OCI-LY7 (cell line): ENCODE measurements at regions not wholly inside any gene's neighbourhood (a gene's known extent, or its start where the extent isn't known, plus 50 kb on each side); places are given as distances from the start of the nearest gene placed in this dataset.

ENCODE experiments used
- BruUV-seq: library from RNA; stranded (reverse); fragments of 400-500 nt; replicated peaks from 2 replicates; lab custom pipeline; 2021; lab: Mats Ljungman, UMichigan
- CTCF ChIA-PET: fragments of 300-600 bp; sonication (Branson Sonifier 250); formaldehyde crosslinking; loops from one replicate; lab custom pipeline; 2022; ENCODE audit warnings: antibody characterized with exemption; ENCODE audit not compliant: unreplicated experiment; lab: Charles Lee
- POLR2A ChIA-PET: fragments of 300-600 bp; sonication (Branson Sonifier 250); formaldehyde crosslinking; loops from one replicate; lab custom pipeline; 2022; ENCODE audit warnings: antibody characterized with exemption; lab: Charles Lee
- DNase-seq: peaks from one replicate; pipeline ENCODE4 v3.0.0-alpha.2; 2015; ENCODE audit warnings: low spot score
- H2AFZ ChIP-seq: fragments of 200-600 bp; sonication (generic), shearing (Covaris generic); 2 replicates; pipeline ENCODE4 v1.6.1; 2014; ENCODE audit warnings: mild to moderate bottlenecking, antibody characterized with exemption, low read length, moderate library complexity
- H3K27ac ChIP-seq: fragments of 200-600 bp; sonication (generic); 2 replicates; pipeline ENCODE4 v1.5.1; 2014; ENCODE audit warnings: mixed run types, low read depth, mild to moderate bottlenecking, moderate library complexity, low read length, inconsistent platforms; ENCODE audit not compliant: poor library complexity, severe bottlenecking
- H3K36me3 ChIP-seq: fragments of 200-600 bp; sonication (generic); 2 replicates; pipeline ENCODE4 v1.6.1; 2014; ENCODE audit warnings: mild to moderate bottlenecking, antibody characterized with exemption, low read length, moderate library complexity, mixed read lengths; ENCODE audit not compliant: insufficient read depth
- H3K4me1 ChIP-seq: fragments of 200-600 bp; sonication (generic); 2 replicates; pipeline ENCODE4 v1.5.1; 2014; ENCODE audit warnings: mild to moderate bottlenecking, low read length; ENCODE audit not compliant: insufficient read depth, poor library complexity, severe bottlenecking
- H3K4me2 ChIP-seq: fragments of 200-600 bp; sonication (generic); 2 replicates; pipeline ENCODE4 v1.6.1; 2014; ENCODE audit warnings: mild to moderate bottlenecking, low read length
- H3K4me3 ChIP-seq: fragments of 200-600 bp; sonication (generic); 2 replicates; pipeline ENCODE4 v1.5.1; 2014; ENCODE audit warnings: mild to moderate bottlenecking, low read depth, low read length; ENCODE audit not compliant: poor library complexity, severe bottlenecking
- H3K79me2 ChIP-seq: fragments of 200-600 bp; sonication (generic); 2 replicates; pipeline ENCODE4 v1.6.1; 2016; ENCODE audit warnings: low read depth, mild to moderate bottlenecking, low read length, moderate library complexity, mixed read lengths; ENCODE audit not compliant: insufficient read depth
- H3K9me2 ChIP-seq: fragments of 200-600 bp; sonication (generic); 2 replicates; pipeline ENCODE4 v1.6.1; 2016; ENCODE audit warnings: mild to moderate bottlenecking, low read length, mixed read lengths; ENCODE audit not compliant: insufficient read depth
- H3K9me3 ChIP-seq: fragments of 200-600 bp; sonication (generic); 2 replicates; pipeline ENCODE4 v1.6.1; 2014; ENCODE audit warnings: mild to moderate bottlenecking, mixed run types, low read length, mixed read lengths
- H4K20me1 ChIP-seq: fragments of 200-600 bp; sonication (generic); 2 replicates; pipeline ENCODE4 v1.6.1; 2014; ENCODE audit warnings: mild to moderate bottlenecking, antibody characterized with exemption, low read length, moderate library complexity, mixed read lengths; ENCODE audit not compliant: insufficient read depth
- EZH2phosphoT487 ChIP-seq: fragments of 200-600 bp; sonication (generic); IDR thresholded peaks from 2 replicates; pipeline ENCODE4 v1.6.1; 2018; ENCODE audit warnings: low read depth, borderline replicate concordance, mild to moderate bottlenecking, mixed run types, antibody characterized with exemption, low read length, moderate library complexity, mixed read lengths
- intact Hi-C: fragments of 100-400 bp; cut with micrococcal nuclease; formaldehyde crosslinking; loops from one replicate; pipeline ENCODE4 v1.10.0; 2022; ENCODE audit not compliant: unreplicated experiment
- TF ChIP-seq, protein P1 (sequence below): fragments of 200-600 bp; sonication (generic); conservative IDR thresholded peaks from 2 replicates; pipeline ENCODE4 v1.5.1; 2014; ENCODE audit warnings: mild to moderate bottlenecking, antibody characterized with exemption, low read length, moderate library complexity, mixed read lengths

DNA sequence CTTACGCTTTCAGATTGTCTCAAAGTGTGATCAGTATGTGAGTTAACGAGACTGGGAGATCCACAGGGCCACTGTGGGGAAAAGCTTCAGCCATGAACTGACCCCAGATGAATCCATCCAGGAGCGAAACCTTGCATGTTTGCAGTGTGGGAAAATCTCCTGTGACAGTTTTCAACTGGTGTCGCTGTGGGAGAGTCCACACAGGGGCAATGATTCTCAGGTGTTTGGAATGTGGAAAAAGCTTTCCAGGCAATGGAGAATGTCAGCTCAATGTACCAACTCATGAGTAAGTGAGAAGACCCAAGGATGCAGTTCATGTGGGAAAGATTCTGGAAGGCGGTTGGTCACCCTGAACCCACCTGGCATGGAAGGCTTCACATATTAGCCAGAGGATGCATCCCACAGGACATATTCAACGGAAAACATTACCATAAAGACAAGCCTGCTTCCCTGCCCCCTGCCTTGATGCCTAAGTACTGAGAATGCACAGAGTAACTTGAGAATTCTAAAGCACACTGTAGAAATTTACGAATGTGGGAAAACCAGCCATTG is 204.1 kb upstream of the BMPER start:
- no peaks in the 10 kb centered on the region for H3K9me3 ChIP-seq
- no peaks in the 10 kb centered on the region for H3K9me2 ChIP-seq
- no peak overlapping the region for H3K4me3 ChIP-seq
- ChIA-PET CTCF (no interaction called here), POLR2A (no interaction called here)
- intact Hi-C loops: no loop called here
- H3K27ac ChIP-seq: no peak overlapping the region
- DNase-seq: no peak
- no peaks in the 10 kb centered on the region for H3K79me2 ChIP-seq
- H3K36me3 ChIP-seq: no peaks in the 10 kb centered on the region
- H3K4me1 ChIP-seq: no peaks in the 10 kb centered on the region
- H3K4me2 ChIP-seq: no peak overlapping the region
- BruUV-seq: no TSS peak
- TF ChIP-seq, protein P1, sequence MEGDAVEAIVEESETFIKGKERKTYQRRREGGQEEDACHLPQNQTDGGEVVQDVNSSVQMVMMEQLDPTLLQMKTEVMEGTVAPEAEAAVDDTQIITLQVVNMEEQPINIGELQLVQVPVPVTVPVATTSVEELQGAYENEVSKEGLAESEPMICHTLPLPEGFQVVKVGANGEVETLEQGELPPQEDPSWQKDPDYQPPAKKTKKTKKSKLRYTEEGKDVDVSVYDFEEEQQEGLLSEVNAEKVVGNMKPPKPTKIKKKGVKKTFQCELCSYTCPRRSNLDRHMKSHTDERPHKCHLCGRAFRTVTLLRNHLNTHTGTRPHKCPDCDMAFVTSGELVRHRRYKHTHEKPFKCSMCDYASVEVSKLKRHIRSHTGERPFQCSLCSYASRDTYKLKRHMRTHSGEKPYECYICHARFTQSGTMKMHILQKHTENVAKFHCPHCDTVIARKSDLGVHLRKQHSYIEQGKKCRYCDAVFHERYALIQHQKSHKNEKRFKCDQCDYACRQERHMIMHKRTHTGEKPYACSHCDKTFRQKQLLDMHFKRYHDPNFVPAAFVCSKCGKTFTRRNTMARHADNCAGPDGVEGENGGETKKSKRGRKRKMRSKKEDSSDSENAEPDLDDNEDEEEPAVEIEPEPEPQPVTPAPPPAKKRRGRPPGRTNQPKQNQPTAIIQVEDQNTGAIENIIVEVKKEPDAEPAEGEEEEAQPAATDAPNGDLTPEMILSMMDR: no peak
- TF ChIP-seq EZH2phosphoT487: no peak
- no peak overlapping the region for H2AFZ ChIP-seq
- H4K20me1 ChIP-seq: no peaks in the 10 kb centered on the region

DNA sequence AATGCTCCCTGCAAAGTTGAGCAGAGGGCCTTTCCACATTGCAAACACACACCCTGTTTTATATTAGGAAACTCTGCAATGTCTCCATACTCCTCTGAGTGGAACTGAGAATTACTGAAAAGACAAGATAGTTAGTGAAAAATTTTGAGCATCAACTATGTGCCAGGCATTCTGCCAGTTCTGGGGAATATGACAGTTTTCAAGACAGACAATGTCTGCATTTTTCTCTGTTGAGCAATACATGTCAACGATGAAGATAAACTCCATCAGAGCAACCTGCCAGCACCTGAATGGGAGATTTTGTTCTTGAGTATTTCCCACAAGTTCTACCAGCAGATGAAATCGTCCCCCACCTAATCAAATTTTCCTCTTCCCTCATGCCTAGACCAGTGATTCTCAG is 203.4 kb upstream of the BMPER start:
- H3K9me3 ChIP-seq: no peaks in the 10 kb centered on the region
- no peaks in the 10 kb centered on the region for H3K36me3 ChIP-seq
- no peak overlapping the region for H3K4me2 ChIP-seq
- H2AFZ ChIP-seq: no peak overlapping the region
- H3K4me1 ChIP-seq: no peaks in the 10 kb centered on the region
- TF ChIP-seq, protein P1: no peak
- no peak for TF ChIP-seq EZH2phosphoT487
- ChIA-PET CTCF (no interaction called here), POLR2A (no interaction called here)
- intact Hi-C loops: no loop called here
- no peaks in the 10 kb centered on the region for H4K20me1 ChIP-seq
- H3K9me2 ChIP-seq: no peaks in the 10 kb centered on the region
- no peak for DNase-seq
- no TSS peak for BruUV-seq
- H3K79me2 ChIP-seq: no peaks in the 10 kb centered on the region
- no peak overlapping the region for H3K4me3 ChIP-seq
- no peak overlapping the region for H3K27ac ChIP-seq

DNA sequence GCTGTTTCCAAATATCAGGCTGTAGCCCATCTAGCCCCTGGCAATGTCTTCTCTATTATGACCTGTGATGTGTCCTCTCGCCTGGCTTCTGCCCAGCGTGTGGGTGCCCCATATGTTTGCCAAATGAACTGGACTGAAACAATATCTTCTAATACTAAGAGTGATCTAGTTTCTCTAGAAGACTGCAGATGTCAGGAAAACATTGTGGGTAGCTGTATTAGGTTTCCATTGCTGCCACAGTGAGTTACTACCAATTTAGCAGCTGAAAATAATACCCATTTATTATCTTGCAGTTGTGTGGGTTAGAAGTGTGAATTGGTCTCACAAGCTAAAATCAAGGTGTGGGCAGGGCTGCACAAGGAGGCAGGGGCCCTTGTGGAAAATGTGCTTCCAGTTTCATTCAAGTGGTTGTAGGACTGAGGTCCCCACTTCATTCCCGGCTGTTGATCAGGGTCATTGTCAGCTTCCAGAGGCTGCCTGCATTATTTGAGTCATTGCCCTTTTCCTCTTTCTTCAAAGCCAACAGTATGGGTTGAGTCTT is 202.8 kb upstream of the BMPER start:
- Histone ChIP-seq H3K79me2 (no peaks in the 10 kb centered on the region), H3K9me3 (no peaks in the 10 kb centered on the region), H3K27ac (no peak overlapping the region), H3K4me2 (no peak overlapping the region), H3K9me2 (no peaks in the 10 kb centered on the region), H3K4me3 (no peak overlapping the region), H4K20me1 (no peaks in the 10 kb centered on the region), H2AFZ (no peak overlapping the region), H3K4me1 (no peaks in the 10 kb centered on the region), H3K36me3 (no peaks in the 10 kb centered on the region)
- POLR2A ChIA-PET: no interaction called here
- BruUV-seq: no TSS peak
- CTCF ChIA-PET: no interaction called here
- intact Hi-C loops: no loop called here
- TF ChIP-seq, protein P1: no peak
- TF ChIP-seq EZH2phosphoT487: no peak
- no peak for DNase-seq
